HepG2 (cell line): ENCODE measurements at regions not wholly inside any gene's neighbourhood (a gene's known extent, or its start where the extent isn't known, plus 50 kb on each side); places are given as distances from the start of the nearest gene placed in this dataset.

Source experiments
- BRD4 ChIP-seq: sonication (generic); formaldehyde crosslinking; IDR thresholded peaks from 2 replicates; pipeline ENCODE4 v1.4.0; 2020; ENCODE audit warnings: missing genetic modification reagents
- IRX3 ChIP-seq: sonication (generic); formaldehyde crosslinking; IDR thresholded peaks from 2 replicates; pipeline ENCODE4 v1.8.1; 2023; ENCODE audit warnings: mild to moderate bottlenecking, low read depth, missing genetic modification reagents, borderline replicate concordance
- KLF13 ChIP-seq: sonication (generic); formaldehyde crosslinking; IDR thresholded peaks from 2 replicates; pipeline ENCODE4 v1.4.0; 2020; ENCODE audit warnings: mild to moderate bottlenecking, missing genetic modification reagents
- MLLT10 ChIP-seq: sonication (generic); formaldehyde crosslinking; IDR thresholded peaks from 2 replicates; pipeline ENCODE4 v1.4.0; 2020; ENCODE audit warnings: missing genetic modification reagents
- POLR2AphosphoS2 ChIP-seq: IDR thresholded peaks from 2 replicates; pipeline ENCODE4 v1.6.1; 2011; ENCODE audit warnings: low read depth, low read length, improper control_type of control experiment
- SCMH1 ChIP-seq: sonication (generic); formaldehyde crosslinking; IDR thresholded peaks from 2 replicates; pipeline ENCODE4 v1.9.0; 2021; ENCODE audit warnings: missing genetic modification reagents, mild to moderate bottlenecking, borderline replicate concordance
- SNRNP70 ChIP-seq: fragments of 200-400 bp; formaldehyde crosslinking; IDR thresholded peaks from 2 replicates; pipeline ENCODE4 v1.6.1; 2017; ENCODE audit warnings: mild to moderate bottlenecking, low read depth, low read length, moderate library complexity
- ZBTB7A ChIP-seq: sonication (generic); formaldehyde crosslinking; IDR thresholded peaks from 2 replicates; pipeline ENCODE4 v1.8.0; 2022; ENCODE audit warnings: mild to moderate bottlenecking, missing genetic modification reagents
- ZC3H13 ChIP-seq: sonication (generic); formaldehyde crosslinking; IDR thresholded peaks from 2 replicates; pipeline ENCODE4 v1.8.1; 2023; ENCODE audit warnings: mild to moderate bottlenecking, missing genetic modification reagents, moderate library complexity
- ZNF674 ChIP-seq: sonication (generic); formaldehyde crosslinking; IDR thresholded peaks from 2 replicates; pipeline ENCODE4 v1.5.0; 2020; ENCODE audit warnings: low read depth, mild to moderate bottlenecking, missing genetic modification reagents
- TF ChIP-seq, protein P1 (sequence below), 2 experiments: fragments of 450-650 bp in 1 of 2; sonication (generic) in 1 of 2; formaldehyde crosslinking; IDR thresholded peaks; 2 replicates each; pipeline versions ENCODE4 v1.5.0 to v1.8.0; 2020 to 2022; ENCODE audit warnings: mild to moderate bottlenecking in 1 of 2, missing genetic modification reagents in 1 of 2
- TF ChIP-seq, protein P2 (sequence below), 2 experiments: sonication (generic) in 1 of 2; formaldehyde crosslinking in 1 of 2; IDR thresholded peaks; 2 replicates each; pipeline versions ENCODE4 v1.5.1 to v1.6.1; 2011 to 2020; ENCODE audit warnings: borderline replicate concordance in 1 of 2, low read depth in 1 of 2, low read length in 1 of 2, mild to moderate bottlenecking in 1 of 2, missing genetic modification reagents in 1 of 2, moderate library complexity in 1 of 2
- TF ChIP-seq, protein P3 (sequence below): sonication (generic); formaldehyde crosslinking; IDR thresholded peaks from 2 replicates; pipeline ENCODE4 v1.4.0; 2020; ENCODE audit warnings: mild to moderate bottlenecking, missing genetic modification reagents

DNA sequence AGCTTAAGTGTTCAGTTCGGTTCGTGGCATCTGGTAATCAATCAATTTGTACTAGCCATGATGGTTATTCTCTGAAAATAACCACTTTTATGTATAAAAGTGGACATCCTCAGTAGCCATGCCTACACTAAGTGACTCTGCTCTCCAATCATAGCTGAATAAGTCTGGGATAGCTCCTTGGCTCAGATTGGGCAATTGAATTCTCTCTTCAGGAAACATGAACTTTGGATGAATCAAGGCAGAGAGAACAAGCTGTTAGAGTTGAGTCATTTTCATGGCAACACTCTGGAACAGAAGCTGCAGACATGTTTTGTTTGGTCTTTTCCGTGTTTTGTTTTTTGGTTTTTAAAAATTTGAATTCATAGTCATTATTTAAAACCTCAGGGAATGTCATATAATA lies 66.8 kb upstream of the TMEM164 start (continued):
- TF ChIP-seq, protein P1, sequence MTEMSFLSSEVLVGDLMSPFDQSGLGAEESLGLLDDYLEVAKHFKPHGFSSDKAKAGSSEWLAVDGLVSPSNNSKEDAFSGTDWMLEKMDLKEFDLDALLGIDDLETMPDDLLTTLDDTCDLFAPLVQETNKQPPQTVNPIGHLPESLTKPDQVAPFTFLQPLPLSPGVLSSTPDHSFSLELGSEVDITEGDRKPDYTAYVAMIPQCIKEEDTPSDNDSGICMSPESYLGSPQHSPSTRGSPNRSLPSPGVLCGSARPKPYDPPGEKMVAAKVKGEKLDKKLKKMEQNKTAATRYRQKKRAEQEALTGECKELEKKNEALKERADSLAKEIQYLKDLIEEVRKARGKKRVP (CRISPR knock-in tag; IDR thresholded peaks at IDR 0.05) = no peak
- TF ChIP-seq KLF13 (CRISPR knock-in tag) (no peak), ZNF674 (CRISPR knock-in tag) (no peak), SCMH1 (CRISPR knock-in tag) (no peak), ZBTB7A (no peak), MLLT10 (no peak), IRX3 (CRISPR knock-in tag) (no peak), ZC3H13 (no peak), SNRNP70 (no peak), POLR2AphosphoS2 (no peak), BRD4 (CRISPR knock-in tag) (no peak)
- TF ChIP-seq, protein P2, sequence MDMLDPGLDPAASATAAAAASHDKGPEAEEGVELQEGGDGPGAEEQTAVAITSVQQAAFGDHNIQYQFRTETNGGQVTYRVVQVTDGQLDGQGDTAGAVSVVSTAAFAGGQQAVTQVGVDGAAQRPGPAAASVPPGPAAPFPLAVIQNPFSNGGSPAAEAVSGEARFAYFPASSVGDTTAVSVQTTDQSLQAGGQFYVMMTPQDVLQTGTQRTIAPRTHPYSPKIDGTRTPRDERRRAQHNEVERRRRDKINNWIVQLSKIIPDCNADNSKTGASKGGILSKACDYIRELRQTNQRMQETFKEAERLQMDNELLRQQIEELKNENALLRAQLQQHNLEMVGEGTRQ (IDR thresholded peaks at IDR 0.05; ENCODE audit: low read depth, low read length) = no peak
- TF ChIP-seq, protein P2 (CRISPR knock-in tag; IDR thresholded peaks at IDR 0.05; ENCODE audit: borderline replicate concordance) = no peak
- TF ChIP-seq, protein P3, sequence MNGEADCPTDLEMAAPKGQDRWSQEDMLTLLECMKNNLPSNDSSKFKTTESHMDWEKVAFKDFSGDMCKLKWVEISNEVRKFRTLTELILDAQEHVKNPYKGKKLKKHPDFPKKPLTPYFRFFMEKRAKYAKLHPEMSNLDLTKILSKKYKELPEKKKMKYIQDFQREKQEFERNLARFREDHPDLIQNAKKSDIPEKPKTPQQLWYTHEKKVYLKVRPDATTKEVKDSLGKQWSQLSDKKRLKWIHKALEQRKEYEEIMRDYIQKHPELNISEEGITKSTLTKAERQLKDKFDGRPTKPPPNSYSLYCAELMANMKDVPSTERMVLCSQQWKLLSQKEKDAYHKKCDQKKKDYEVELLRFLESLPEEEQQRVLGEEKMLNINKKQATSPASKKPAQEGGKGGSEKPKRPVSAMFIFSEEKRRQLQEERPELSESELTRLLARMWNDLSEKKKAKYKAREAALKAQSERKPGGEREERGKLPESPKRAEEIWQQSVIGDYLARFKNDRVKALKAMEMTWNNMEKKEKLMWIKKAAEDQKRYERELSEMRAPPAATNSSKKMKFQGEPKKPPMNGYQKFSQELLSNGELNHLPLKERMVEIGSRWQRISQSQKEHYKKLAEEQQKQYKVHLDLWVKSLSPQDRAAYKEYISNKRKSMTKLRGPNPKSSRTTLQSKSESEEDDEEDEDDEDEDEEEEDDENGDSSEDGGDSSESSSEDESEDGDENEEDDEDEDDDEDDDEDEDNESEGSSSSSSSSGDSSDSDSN = no peak
